COLO668 (cell line): ENCODE measurements at regions not wholly inside any gene's neighbourhood (a gene's known extent, or its start where the extent isn't known, plus 50 kb on each side); places are given as distances from the start of the nearest gene placed in this dataset.
"Not testable (repeated sequence)": the region's sequence is repeated elsewhere in the genome, so short reads cannot be mapped to it uniquely, and the experiment has no call there.

Experiments used
- DNase-seq: peaks from one replicate; lab custom pipeline; 2025; ENCODE audit not compliant: unreplicated experiment; lab: John Stamatoyannopoulos, UW

DNA sequence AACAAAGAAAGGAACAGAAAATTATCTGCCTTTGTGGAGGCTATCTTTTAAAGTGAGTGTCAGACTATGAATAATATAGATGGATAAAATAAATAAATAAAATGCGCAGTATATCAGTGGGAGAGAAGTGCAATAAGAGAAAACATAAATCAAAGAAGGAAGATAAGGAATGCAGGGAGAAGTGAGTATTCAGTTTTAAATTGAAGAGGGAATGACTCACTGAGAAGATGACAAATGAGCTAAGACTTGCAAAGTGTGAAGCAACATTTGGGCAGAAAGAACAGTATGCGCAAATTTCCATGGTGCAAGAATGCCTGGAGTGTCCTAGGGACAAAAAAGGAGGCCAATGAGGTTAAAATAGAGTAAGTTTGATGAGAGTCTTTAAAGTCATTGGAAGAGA, 1300.1 kb upstream of the ALCAM start:
- DNase-seq: no peak

DNA sequence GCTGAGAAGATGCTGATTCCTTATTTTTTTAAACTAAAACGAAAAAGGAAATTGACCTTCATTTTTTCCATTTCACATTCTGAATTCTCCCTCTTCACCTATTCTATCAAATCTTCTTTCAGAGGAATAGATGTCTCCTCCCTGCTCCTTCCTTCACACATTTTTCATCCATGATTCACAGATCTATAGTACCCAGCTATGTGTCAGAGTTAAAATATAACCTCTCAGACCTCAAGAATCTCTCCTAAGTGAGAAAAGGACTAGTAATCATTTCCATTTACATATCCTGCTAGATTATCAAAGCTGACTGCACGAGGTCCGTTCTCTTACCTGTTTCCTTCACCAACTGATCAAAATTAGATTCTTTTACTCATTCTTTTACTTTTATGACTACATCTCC, 1297.6 kb upstream of the ALCAM start:
- no peak for DNase-seq

- no peak for DNase-seq
These were observed 1295.8 kb upstream of the ALCAM start for GRCh38 chr3:104070906-104071305.

DNA sequence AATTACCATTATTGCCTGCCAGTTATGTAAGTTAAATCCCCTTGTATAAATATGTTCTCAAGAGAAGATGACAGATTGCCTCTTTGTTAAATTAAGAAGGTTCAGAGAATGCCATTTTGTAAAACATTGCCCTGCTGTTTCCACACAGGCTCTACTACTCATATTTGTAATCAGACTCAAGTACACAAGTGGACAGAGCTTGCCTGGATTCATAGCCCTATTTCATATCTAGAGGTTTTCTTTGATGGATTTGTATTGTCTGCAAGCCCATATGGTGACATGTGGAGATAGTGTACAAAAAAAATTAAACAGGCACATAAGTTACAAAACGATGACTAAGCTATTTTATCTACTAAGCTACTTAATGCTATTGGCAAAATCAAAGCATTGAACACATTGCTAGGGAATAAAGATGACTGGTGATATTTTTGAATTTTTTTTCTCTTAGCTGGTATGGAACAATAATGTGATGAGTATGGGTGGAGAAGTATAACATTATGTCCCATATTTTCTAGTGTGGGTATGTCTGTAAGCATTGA, 1286.6 kb upstream of the ALCAM start:
- no peak for DNase-seq

- DNase-seq: no peak
These were observed 1278.0 kb upstream of the ALCAM start for GRCh38 chr3:104088738-104089137.

DNA sequence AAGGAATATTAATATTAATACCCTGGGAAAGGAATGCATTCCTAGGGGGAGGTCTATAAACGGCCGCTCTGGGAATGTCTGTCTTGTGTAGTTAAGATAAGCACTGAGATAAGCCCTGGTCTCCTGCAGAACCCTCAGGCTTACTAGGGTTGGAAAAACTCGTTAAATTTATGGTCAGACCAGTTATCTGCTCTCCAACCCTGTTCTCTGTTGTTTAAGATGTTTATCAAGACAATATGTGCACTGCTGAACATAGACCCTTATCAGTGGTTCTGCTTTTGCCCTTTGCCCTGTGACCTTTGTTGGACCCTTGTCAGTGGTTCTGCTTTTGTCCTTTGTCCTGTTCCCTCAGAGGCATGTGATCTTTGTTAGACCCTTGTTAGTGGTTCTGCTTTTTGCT, 1276.7 kb upstream of the ALCAM start:
- DNase-seq: not testable (repeated sequence)

GRCh38 chr3:104101736-104102135, 1265.0 kb upstream of the ALCAM start:
- DNase-seq: no peak

GRCh38 chr3:104102386-104102785, 1264.3 kb upstream of the ALCAM start:
- DNase-seq: peak; percentile 1

DNA sequence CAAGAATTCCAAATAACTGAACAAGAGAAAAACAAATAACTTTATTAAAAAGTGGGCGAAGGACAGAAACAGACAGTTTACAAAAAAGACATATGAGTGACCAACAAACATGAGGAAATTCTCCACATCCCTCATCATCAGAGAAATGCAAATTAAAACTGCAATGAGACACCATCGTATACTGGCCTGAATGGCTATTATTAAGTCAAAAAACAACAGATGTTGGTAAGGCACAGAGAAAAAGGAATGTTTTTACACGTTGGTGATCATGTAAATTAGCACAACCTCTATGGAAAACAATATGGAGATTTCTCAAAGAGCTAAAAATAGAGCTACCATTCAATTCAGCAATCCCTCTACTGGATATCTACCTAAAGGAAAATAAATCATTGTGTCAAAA, 1260.4 kb upstream of the ALCAM start:
- no peak for DNase-seq

GRCh38 chr3:104108522-104108921, 1258.2 kb upstream of the ALCAM start:
- DNase-seq: no peak

- DNase-seq: no peak
These were observed 1240.2 kb upstream of the ALCAM start for GRCh38 chr3:104126463-104126862.

- no peak for DNase-seq
These were observed 1239.7 kb upstream of the ALCAM start for GRCh38 chr3:104126864-104127553.

- no peak for DNase-seq
These were observed 1238.9 kb upstream of the ALCAM start for GRCh38 chr3:104127830-104128229.

- no peak for DNase-seq
These were observed 1233.9 kb upstream of the ALCAM start for GRCh38 chr3:104132566-104133403.

DNA sequence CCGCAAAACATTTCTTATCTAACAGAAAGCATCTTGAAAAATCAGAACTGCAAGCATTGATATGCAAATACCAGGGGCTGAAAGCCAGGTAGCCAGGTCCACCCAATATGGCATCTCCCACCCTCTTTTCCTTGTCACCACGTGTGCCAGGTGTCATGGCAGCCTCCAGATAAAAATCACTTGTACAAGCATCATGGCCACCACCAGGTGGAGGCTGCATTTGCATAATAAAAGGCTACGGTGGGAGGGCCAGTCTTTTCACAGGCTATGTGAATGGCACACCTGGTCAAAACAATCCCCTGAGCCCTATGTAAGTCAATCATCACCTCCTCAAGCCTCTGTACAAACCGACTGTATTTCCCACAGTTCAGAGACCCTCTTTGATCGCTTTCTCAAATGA, 1233.1 kb upstream of the ALCAM start:
- DNase-seq: no peak

GRCh38 chr3:104137116-104137515, 1229.6 kb upstream of the ALCAM start:
- no peak for DNase-seq

GRCh38 chr3:104145164-104145563, 1221.5 kb upstream of the ALCAM start:
- no peak for DNase-seq

- no peak for DNase-seq
These were observed 1217.6 kb upstream of the ALCAM start for GRCh38 chr3:104149154-104149553.

DNA sequence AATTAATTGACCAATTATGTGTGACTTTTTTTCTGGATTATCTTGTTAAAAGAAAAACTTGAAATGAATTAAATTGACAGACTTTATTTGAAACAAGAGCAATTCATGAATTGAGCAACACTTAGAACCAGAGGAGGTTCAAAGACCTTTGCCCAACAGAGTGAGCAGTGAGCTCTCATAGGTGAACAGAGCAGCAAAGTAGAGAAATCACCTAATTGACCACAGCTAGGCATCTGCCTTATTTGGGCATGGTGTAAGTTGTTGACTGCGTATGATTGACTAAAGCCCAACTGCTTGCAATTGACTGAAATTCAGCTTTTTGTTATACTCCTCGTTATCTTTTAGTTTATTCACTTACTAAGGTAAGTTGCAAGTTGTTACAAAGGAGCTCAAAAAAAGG, 1216.0 kb upstream of the ALCAM start:
- no peak for DNase-seq

GRCh38 chr3:104154896-104155295, 1211.8 kb upstream of the ALCAM start:
- DNase-seq: no peak

GRCh38 chr3:104165866-104166265, 1200.8 kb upstream of the ALCAM start:
- no peak for DNase-seq

DNA sequence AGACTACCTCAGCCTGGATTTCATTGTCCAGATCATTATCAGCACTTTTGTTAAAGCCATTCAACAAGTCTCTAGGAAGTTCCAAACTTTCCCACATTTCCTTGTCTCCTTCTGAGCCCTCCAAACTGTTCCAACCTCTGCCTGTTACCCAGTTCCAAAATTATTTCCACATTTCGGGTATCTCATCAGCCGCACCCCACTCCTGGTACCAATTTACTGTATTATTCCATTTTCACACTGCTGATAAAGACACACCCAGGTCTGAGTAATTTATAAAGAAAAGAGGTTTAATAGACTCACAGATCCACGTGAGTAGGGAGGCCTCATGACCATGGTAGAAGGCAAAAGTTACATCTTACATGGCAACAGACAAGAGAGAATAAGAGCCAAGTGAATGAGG, 1198.3 kb upstream of the ALCAM start:
- DNase-seq: no peak
